ENCODE measurements at regions not wholly inside any gene's neighbourhood (a gene's known extent, or its start where the extent isn't known, plus 50 kb on each side); places are given as distances from the start of the nearest gene placed in this dataset.

GRCh38 chr11:107222916-107223460 is 204.7 kb upstream of the GUCY1A2 start:
- no peaks in the 10 kb centered on the region for H3K9me3 ChIP-seq (ENCODE audit: control insufficient read depth in 1 of 2, insufficient read depth in 1 of 2, low read depth in 1 of 2, low read length in 2 of 2)
- intact Hi-C loops (cut with micrococcal nuclease): no loop called here
- no peak overlapping the region for H3K27ac ChIP-seq (ENCODE audit: low read depth, low read length)
- H3K27me3 ChIP-seq (ENCODE audit: insufficient read depth, low read length): no peaks in the 10 kb centered on the region
- H2AFZ ChIP-seq (ENCODE audit: low read depth, low read length, poor library complexity, severe bottlenecking): no peak overlapping the region
- no peak overlapping the region for H3K9ac ChIP-seq (ENCODE audit: low read length)
- no peak overlapping the region for H3K4me2 ChIP-seq (ENCODE audit: low read length)
- peaks cover 5% of the 10 kb centered on the region; the same call in 1 of the 2 replicates for H3K9me2 ChIP-seq (ENCODE audit: insufficient read depth)
- H3K4me3 ChIP-seq (replicated peaks in 1 of 2; ENCODE audit: low read depth in 1 of 2, low read length in 2 of 2): no peak overlapping the region
- RAD21 ChIA-PET (ENCODE audit: low non-redundant PET in 1 of 2, low total read pairs in 2 of 2, uncharacterized antibody in 2 of 2, unreplicated experiment in 2 of 2): no interaction called here
- DNase-seq (ENCODE audit: low read depth, low spot score) (no peak), ATAC-seq (no peak)
- POLR2A ChIA-PET: no interaction called here
- TF ChIP-seq, protein P1, sequence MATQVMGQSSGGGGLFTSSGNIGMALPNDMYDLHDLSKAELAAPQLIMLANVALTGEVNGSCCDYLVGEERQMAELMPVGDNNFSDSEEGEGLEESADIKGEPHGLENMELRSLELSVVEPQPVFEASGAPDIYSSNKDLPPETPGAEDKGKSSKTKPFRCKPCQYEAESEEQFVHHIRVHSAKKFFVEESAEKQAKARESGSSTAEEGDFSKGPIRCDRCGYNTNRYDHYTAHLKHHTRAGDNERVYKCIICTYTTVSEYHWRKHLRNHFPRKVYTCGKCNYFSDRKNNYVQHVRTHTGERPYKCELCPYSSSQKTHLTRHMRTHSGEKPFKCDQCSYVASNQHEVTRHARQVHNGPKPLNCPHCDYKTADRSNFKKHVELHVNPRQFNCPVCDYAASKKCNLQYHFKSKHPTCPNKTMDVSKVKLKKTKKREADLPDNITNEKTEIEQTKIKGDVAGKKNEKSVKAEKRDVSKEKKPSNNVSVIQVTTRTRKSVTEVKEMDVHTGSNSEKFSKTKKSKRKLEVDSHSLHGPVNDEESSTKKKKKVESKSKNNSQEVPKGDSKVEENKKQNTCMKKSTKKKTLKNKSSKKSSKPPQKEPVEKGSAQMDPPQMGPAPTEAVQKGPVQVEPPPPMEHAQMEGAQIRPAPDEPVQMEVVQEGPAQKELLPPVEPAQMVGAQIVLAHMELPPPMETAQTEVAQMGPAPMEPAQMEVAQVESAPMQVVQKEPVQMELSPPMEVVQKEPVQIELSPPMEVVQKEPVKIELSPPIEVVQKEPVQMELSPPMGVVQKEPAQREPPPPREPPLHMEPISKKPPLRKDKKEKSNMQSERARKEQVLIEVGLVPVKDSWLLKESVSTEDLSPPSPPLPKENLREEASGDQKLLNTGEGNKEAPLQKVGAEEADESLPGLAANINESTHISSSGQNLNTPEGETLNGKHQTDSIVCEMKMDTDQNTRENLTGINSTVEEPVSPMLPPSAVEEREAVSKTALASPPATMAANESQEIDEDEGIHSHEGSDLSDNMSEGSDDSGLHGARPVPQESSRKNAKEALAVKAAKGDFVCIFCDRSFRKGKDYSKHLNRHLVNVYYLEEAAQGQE (IDR thresholded peaks at IDR 0.05; ENCODE audit: low read depth): no peak
- TF ChIP-seq EZH2phosphoT487 (IDR thresholded peaks at IDR 0.05; ENCODE audit: borderline replicate concordance): no peak
- BruUV-seq (replicated peaks): no TSS peak
- no peaks in the 10 kb centered on the region for H3K36me3 ChIP-seq (ENCODE audit: control insufficient read depth in 1 of 2, insufficient read depth in 2 of 2, low read length in 2 of 2)
- CTCF ChIA-PET: no interaction called here
- H4K20me1 ChIP-seq (ENCODE audit: insufficient read depth): no peaks in the 10 kb centered on the region
- no peaks in the 10 kb centered on the region for H3K79me2 ChIP-seq (ENCODE audit: insufficient read depth, low read length)
- no peaks in the 10 kb centered on the region for H3K4me1 ChIP-seq (ENCODE audit: control insufficient read depth in 1 of 2, insufficient read depth in 2 of 2, low read length in 2 of 2)

- BruUV-seq (replicated peaks): no TSS peak
- no peaks in the 10 kb centered on the region for H4K20me1 ChIP-seq (ENCODE audit: insufficient read depth)
- RAD21 ChIA-PET (ENCODE audit: low non-redundant PET in 1 of 2, low total read pairs in 2 of 2, uncharacterized antibody in 2 of 2, unreplicated experiment in 2 of 2): no interaction called here
- POLR2A ChIA-PET: no interaction called here
- H3K9ac ChIP-seq (ENCODE audit: low read length): no peak overlapping the region
- ATAC-seq: no peak
- H3K9me3 ChIP-seq (ENCODE audit: control insufficient read depth in 1 of 2, insufficient read depth in 1 of 2, low read depth in 1 of 2, low read length in 2 of 2): no peaks in the 10 kb centered on the region
- no peaks in the 10 kb centered on the region for H3K36me3 ChIP-seq (ENCODE audit: control insufficient read depth in 1 of 2, insufficient read depth in 2 of 2, low read length in 2 of 2)
- CTCF ChIA-PET: no interaction called here
- H3K4me3 ChIP-seq (replicated peaks in 1 of 2; ENCODE audit: low read depth in 1 of 2, low read length in 2 of 2): no peak overlapping the region
- H3K79me2 ChIP-seq (ENCODE audit: insufficient read depth, low read length): no peaks in the 10 kb centered on the region
- no peaks in the 10 kb centered on the region for H3K4me1 ChIP-seq (ENCODE audit: control insufficient read depth in 1 of 2, insufficient read depth in 2 of 2, low read length in 2 of 2)
- H3K27ac ChIP-seq (ENCODE audit: low read depth, low read length): no peak overlapping the region
- no peaks in the 10 kb centered on the region for H3K27me3 ChIP-seq (ENCODE audit: insufficient read depth, low read length)
- no peak overlapping the region for H2AFZ ChIP-seq (ENCODE audit: low read depth, low read length, poor library complexity, severe bottlenecking)
- intact Hi-C loops (cut with micrococcal nuclease): no loop called here
- no peak overlapping the region for H3K4me2 ChIP-seq (ENCODE audit: low read length)
- no peak for DNase-seq (ENCODE audit: low read depth, low spot score)
- peaks cover 5% of the 10 kb centered on the region; the same call in 1 of the 2 replicates for H3K9me2 ChIP-seq (ENCODE audit: insufficient read depth)
- TF ChIP-seq CTCF (IDR thresholded peaks at IDR 0.05 in 2 of 3, conservative IDR thresholded peaks at IDR 0.05 in 1 of 3; ENCODE audit: borderline replicate concordance in 1 of 3, insufficient read depth in 1 of 3, low read depth in 2 of 3, low read length in 2 of 3) (no peak), ATF3 (IDR thresholded peaks at IDR 0.05) (no peak), POLR2AphosphoS5 (IDR thresholded peaks at IDR 0.05; ENCODE audit: low read depth, low read length) (no peak), SP1 (IDR thresholded peaks at IDR 0.05; ENCODE audit: low read depth) (no peak), RAD21 (IDR thresholded peaks at IDR 0.05; ENCODE audit: low read depth) (no peak), CEBPB (IDR thresholded peaks at IDR 0.05; ENCODE audit: low read depth) (no peak), POLR2A (IDR thresholded peaks at IDR 0.05; ENCODE audit: borderline replicate concordance, extremely low read depth, insufficient read depth, insufficient read length) (no peak), EZH2 (IDR thresholded peaks at IDR 0.05) (no peak), SRF (IDR thresholded peaks at IDR 0.05; ENCODE audit: low read depth) (no peak), FOSL1 (IDR thresholded peaks at IDR 0.05; ENCODE audit: low read depth) (no peak)
Measured at GRCh38 chr11:107222431-107222830, 204.2 kb upstream of the GUCY1A2 start.
